HG02981 (cell line): ENCODE measurements at regions not wholly inside any gene's neighbourhood (a gene's known extent, or its start where the extent isn't known, plus 50 kb on each side); places are given as distances from the start of the nearest gene placed in this dataset.
"Not testable (repeated sequence)": the region's sequence is repeated elsewhere in the genome, so short reads cannot be mapped to it uniquely, and the experiment has no call there.

Experiments used
- ATAC-seq: cut with Tn5 transposase; IDR thresholded peaks from one replicate; pipeline ENCODE4 v1.9.1; 2021; ENCODE audit warnings: mild to moderate bottlenecking, moderate library complexity; ENCODE audit not compliant: unreplicated experiment

- ATAC-seq: no peak
Measured at GRCh38 chr12:91289072-91289471, 106.5 kb upstream of the DCN start.

- no peak for ATAC-seq
Measured at GRCh38 chr12:91287753-91288152, 105.1 kb upstream of the DCN start.

GRCh38 chr12:91278126-91278525, 95.5 kb upstream of the DCN start:
- no peak for ATAC-seq

GRCh38 chr12:91276509-91276908, 93.9 kb upstream of the DCN start:
- ATAC-seq: no peak

- no peak for ATAC-seq
Measured at GRCh38 chr12:91275321-91275720, 92.7 kb upstream of the DCN start.

GRCh38 chr12:91274916-91275315, 92.3 kb upstream of the DCN start:
- no peak for ATAC-seq

GRCh38 chr12:91273560-91273959, 90.9 kb upstream of the DCN start:
- no peak for ATAC-seq

GRCh38 chr12:91272461-91273063, 89.9 kb upstream of the DCN start:
- no peak for ATAC-seq

- ATAC-seq: no peak
Measured at GRCh38 chr12:91271185-91271584, 88.6 kb upstream of the DCN start.

- ATAC-seq: no peak
Measured at GRCh38 chr12:91267039-91267438, 84.4 kb upstream of the DCN start.

- ATAC-seq: no peak
Measured at GRCh38 chr12:91264178-91264577, 81.6 kb upstream of the DCN start.

GRCh38 chr12:91261820-91262676, 79.4 kb upstream of the DCN start:
- ATAC-seq: no peak

GRCh38 chr12:91256411-91256810, 73.8 kb upstream of the DCN start:
- no peak for ATAC-seq

GRCh38 chr12:91252341-91252740, 69.7 kb upstream of the DCN start:
- ATAC-seq: no peak

- no peak for ATAC-seq
Measured at GRCh38 chr12:91250273-91250665, 67.7 kb upstream of the DCN start.

- ATAC-seq: no peak
Measured at GRCh38 chr12:91249518-91250272, 67.1 kb upstream of the DCN start.

- ATAC-seq: no peak
Measured at GRCh38 chr12:91249054-91249453, 66.4 kb upstream of the DCN start.

- ATAC-seq: not testable (repeated sequence)
Measured at GRCh38 chr12:91243177-91243576, 60.6 kb upstream of the DCN start.

- ATAC-seq: no peak
Measured at GRCh38 chr12:91241756-91242155, 59.1 kb upstream of the DCN start.

- no peak for ATAC-seq
Measured at GRCh38 chr12:91240386-91241095, 57.9 kb upstream of the DCN start.

GRCh38 chr12:91239481-91239880, 56.9 kb upstream of the DCN start:
- ATAC-seq: no peak
